ENCODE measurements at regions not wholly inside any gene's neighbourhood (a gene's known extent, or its start where the extent isn't known, plus 50 kb on each side); places are given as distances from the start of the nearest gene placed in this dataset.

- TF ChIP-seq CTCF (conservative IDR thresholded peaks at IDR 0.05; ENCODE audit: low read depth, low read length), result no peak
- TF ChIP-seq EZH2 (IDR thresholded peaks at IDR 0.05; ENCODE audit: low read length, unreplicated experiment), result no peak
Observed at GRCh38 chr13:54261856-54262255, 1233.2 kb downstream of the OLFM4 start.

Data from PC-3 (cell line).